Central memory CD4-positive, alpha-beta T cell (primary cell): ENCODE measurements at regions not wholly inside any gene's neighbourhood (a gene's known extent, or its start where the extent isn't known, plus 50 kb on each side); places are given as distances from the start of the nearest gene placed in this dataset.

ENCODE experiments used
- DNase-seq: peaks from one replicate; pipeline ENCODE4 v3.0.0; 2022

DNA sequence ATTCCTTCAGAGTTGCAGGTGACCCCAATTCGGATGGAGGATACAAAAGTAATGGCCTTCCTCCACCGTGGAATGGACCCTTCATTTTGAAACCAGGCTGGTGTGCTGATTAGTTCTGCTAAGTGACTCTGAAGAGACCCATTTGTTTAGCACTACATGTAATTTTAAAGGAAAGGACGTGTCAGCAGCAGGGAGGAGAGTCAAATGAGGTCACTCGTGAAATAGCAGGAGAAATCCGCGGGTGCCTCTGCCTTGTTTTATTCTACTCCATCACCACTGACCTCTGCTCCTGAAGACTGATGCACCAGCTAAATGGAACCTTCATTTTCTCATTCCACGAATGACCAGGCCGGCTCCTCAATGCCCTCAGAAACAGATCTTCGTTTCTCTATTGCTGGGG, 589.2 kb downstream of the CDH11 start:
- DNase-seq = no peak

DNA sequence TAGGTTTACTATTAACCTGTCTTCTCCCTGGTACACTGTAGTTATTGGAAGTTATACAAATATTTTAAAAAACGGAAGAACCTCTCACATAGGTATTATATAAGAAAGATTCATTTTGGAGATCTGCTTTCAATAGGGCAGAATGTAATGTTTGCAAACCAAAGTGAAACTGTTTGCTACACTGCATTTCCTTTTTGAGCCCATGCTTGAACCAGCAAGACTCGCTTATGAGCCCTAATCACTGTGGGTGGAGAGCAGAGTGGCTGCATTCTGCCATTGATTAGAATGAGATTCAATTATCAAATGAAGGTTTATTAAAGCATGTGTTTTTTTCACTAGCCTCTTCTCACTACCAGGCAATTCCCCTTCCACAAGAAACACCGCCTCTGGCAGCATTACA, 589.7 kb downstream of the CDH11 start:
- DNase-seq = no peak

DNA sequence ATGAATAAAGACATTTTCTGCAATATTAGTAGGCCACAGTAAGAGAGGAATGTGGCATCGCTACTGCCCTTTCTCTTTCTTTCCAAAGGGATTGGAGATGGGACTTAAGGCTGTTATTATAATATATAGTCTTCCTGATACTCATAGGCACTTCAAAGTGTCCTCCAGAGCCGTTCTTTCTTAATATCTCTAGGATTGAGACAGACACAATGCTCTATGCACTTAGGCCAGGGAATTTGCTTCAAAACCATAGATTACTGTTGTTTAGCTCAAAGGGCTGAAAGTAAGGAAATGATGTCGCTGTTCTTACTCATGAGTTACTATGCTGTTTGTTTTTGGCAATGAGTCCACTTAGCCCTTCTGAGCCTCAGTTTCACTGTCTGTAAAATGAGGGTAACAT, 590.5 kb downstream of the CDH11 start:
- no peak for DNase-seq

- no peak for DNase-seq
These were observed 599.3 kb downstream of the CDH11 start for GRCh38 chr16:64522548-64522947.

DNA sequence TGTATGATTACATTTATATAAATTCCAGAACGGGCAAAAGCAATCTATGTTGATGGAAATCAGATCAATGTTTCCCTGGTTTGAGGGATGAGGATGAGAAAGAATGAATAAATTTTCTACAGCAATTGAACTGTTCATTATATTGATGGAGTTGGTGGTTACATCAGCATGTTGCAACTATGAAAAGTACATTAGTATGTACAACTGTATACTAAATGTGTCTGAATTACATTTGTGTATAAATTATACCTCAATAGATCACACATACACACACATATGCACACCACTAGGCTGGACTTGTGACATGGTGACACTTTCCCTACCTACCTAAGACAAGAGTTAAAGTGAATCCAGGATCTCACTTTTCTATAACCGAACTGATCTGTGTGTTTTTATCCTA, 608.0 kb downstream of the CDH11 start:
- no peak for DNase-seq

DNA sequence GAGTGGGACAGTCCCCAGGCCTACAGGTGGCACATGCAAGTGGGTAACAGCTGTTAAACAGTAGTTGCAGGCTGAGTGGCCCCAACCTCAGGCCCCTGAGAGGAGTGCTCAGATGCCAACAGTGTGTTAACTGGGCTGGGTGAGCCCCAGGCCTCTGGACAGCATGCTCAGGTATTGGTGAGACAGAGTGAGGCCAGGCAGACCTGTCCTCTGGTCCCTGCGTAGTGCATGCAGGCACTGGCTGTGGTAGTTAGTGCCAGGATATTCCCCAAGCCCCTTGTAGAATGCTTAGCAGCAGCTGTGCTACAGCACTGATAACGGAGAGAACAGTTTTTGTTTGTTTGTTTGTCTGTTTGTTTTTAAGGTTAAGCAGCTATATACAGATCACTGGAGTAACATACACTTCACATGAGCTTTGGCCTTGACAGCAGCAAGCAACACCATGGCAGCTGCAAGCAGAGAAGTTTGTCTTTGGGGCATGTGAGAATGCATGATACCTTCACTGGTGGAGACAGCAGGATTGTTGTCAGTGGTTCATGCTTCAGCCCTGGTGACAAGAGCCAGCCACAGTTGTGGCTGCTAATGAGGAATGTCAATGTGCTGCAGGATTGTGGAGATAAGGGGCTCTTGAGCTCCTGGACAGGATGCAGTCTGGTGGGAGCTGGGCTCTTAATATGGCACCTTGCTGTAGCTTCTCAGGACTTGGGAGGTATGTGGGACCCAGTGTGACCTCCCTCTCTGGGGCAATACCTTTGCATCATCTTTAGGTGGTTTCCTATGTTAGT, 614.4 kb downstream of the CDH11 start:
- no peak for DNase-seq

- no peak for DNase-seq
These were observed 622.7 kb downstream of the CDH11 start for GRCh38 chr16:64499211-64499610.

DNA sequence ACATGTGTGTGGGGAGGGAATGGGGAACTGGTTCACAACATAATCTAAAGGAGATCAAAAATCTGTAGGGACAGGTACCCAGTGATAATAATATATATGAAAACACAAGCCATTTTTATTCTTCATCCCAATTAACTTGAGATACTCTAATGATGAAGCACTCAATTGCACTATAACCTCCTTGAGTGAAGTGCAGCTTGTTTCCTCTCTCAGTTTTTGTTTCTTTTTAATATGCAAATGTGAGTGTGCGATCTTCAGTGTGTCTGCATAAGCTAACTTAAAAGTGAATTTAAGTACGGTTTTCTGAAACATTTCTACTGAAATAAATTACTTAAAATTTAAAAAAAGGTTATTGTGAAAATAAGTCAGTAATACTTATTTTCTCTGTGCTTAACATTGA, 623.5 kb downstream of the CDH11 start:
- no peak for DNase-seq

DNA sequence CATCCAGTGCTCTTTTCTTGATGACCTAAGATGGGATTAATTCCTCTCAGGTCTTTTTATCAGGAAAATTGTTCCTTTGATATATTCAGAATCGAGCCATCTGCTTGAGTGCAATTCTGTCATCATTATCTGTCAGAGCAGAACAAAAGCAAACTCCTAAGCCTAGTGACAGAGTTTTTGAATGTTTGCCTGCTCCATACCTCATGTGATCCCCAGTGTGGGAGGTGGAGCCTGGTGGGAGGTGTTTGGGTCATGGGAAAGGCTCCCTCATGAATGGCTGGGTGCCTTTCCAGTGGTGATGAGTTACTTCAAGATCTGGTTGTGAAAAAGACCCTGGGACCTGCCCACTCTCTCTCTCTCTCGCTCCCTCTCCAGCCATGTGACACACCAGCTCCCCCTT, 628.2 kb downstream of the CDH11 start:
- no peak for DNase-seq

DNA sequence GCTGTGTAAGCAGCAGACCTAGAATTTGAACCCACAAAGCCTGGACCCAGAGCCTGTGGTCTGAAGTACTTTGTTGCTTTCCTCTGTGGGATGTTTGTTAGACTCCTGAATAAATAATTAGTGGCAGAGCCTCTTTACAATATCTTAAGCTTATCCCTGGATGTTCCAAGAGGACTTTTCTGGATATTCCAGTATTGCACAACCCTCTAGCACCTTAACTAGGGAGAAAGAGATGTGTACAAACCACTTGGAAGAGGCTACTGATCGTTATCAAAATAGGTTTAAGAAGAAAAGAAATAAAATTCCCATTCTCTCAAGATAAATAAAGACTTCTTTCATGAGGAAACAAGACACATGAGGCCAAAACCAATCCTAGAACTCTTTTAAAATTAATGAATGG, 632.4 kb downstream of the CDH11 start:
- no peak for DNase-seq

- DNase-seq = no peak
These were observed 635.3 kb downstream of the CDH11 start for GRCh38 chr16:64486561-64486960.

DNA sequence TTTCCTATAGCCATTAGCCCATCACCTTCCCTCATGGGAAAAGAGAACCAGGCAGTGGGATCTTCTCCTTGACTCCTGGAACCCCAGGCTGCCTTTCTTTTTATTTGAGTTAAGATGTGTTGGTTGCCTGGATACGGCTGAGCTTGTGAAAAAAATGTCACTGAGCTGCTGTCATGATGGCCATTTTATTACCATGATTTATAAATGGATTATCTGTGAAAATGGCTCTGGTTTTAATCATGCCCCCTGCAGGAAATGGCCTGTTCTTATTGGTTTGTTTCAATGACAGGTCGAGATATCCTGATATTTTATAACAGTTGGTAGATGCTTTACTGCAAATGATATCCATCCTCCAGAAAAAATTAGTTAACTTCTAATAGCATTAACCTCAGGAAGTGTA, 640.4 kb downstream of the CDH11 start:
- DNase-seq = no peak

- no peak for DNase-seq
These were observed 643.5 kb downstream of the CDH11 start for GRCh38 chr16:64478252-64478906.

DNA sequence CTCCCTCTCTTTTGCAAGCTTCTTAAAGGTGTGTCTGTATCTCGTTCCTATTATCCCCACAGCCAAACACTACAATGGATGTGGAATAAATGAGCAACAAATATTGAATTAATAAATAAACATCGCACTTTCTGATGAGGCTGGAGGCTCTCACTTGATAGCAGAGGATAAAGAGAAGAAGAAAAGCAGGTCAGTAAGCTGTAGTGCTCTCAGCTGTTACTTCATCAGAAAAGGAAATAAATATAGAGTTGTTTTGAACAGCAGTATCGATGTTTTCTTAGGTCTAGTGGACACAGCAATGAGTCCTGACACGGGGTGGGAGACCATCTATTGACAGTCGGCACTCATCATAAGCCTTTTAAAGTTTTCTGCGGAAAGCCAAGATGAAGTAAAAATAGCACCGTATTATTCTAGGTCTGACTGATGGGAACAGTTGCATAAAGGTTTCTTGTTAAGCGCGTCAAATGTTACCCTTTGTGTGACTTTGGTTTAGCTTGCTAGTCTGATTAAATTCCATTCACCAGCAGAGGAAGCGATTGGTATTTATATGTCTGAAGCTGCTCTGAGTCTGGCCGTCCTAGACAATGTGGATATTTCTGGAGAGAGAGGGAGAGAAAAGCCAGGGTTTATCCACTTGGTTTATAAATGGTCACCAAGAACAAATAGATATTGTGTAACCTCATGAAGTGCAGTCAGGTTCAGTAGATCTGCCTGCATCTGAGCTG, 646.1 kb downstream of the CDH11 start:
- DNase-seq = no peak

GRCh38 chr16:64470916-64471315, 650.9 kb downstream of the CDH11 start:
- no peak for DNase-seq

DNA sequence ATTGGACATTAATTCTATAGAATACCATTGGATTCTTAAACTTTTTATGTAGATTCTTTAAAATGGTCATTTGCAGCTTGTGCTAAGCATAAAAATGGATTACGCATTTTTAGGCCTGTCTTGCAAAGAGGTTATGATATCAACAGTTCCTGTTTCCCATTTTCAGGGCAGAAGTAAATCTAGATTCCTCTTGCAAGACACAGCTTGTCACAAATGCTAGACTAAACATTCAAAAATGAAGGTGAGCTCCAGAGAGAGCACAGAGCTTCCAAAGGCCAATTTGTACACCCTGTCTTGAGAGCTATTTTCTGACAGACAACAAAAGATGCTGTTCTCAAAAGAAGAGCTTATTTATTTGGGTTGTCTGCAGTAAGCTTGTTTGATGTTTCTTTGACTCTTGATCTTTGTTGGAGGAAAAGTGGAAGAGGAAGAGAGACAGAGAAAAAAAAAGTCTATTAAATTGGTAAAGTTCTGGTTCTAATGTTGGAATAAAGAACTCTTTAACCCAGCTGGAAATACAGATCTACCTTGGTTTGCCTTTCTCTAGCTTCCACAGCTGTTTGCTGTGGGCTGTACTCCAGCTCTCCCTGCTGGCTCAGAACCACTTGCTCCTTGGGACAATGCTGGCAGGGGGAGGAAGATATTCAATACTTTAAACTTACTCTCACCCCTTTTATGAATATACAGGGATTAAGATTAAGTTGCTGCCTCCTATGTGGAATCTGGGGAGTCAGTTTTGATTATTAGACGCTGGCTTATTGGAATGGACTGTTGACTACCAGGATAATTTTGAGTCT, 651.8 kb downstream of the CDH11 start:
- DNase-seq = no peak

DNA sequence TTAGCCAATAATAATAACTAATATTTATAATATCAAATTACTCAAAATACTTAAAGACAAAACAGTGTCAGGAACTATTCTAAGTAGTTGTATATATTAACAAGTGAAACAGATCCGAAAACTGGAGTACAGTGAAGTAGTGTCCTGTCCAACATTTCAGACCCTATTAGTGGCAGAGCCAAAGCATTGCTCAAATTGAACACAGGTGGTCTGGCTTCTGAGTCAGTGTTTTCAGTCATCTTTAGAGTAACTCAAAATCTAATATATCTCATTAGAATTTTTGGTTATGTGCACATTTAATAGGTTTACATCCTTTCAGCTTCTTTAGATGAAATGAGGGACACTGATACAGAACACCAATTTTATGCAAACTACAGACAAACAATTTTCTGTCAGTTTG, 652.5 kb downstream of the CDH11 start:
- DNase-seq = no peak

- DNase-seq = no peak
These were observed 653.3 kb downstream of the CDH11 start for GRCh38 chr16:64468515-64469090.

GRCh38 chr16:64459821-64460220, 662.0 kb downstream of the CDH11 start:
- no peak for DNase-seq

DNA sequence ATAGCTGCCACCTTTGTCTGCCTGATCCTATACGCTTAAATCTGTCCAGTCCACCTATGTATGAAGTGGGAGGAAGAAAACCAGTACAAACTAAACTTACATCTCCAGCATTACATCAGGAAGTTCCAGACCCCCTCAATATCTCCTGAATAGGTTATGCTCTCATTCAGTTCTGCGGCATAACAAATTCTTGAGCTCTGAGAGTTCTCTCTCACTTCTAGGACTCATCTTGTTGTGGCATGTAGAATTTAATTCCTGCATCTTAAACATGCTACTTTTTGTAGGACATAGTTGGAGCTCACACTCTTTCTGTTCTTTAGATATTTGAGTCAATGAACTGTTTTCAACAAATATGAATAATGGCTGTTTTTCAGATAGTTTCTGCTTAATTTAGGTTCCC, 662.5 kb downstream of the CDH11 start:
- DNase-seq = no peak

GRCh38 chr16:64455275-64455674, 666.6 kb downstream of the CDH11 start:
- DNase-seq = no peak

DNA sequence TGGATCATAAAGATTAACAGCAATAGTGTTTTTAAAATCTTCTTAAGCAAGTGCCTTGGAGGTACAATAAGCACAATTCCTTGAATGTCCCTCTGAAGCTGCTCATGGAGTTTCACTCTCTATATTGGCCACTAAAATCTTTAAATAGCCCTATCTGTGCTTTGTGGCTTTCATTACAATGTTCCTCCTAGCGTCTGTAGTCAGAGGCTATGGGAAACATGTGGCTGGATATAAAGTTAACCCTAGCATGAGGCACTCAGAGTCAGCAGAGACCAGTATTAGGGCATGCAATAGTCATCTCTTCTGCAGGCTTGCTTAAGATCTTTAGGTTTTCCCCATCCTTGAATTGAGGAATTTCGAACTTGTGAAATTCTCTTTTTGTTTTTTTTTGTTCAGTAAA, 668.2 kb downstream of the CDH11 start:
- no peak for DNase-seq

GRCh38 chr16:64452446-64452845, 669.4 kb downstream of the CDH11 start:
- no peak for DNase-seq
